Uterus (tissue), 2 donors: ENCODE measurements at regions not wholly inside any gene's neighbourhood (a gene's known extent, or its start where the extent isn't known, plus 50 kb on each side); places are given as distances from the start of the nearest gene placed in this dataset.

Experiments used
- POLR2A ChIP-seq, 2 donors: fragments of 450-650 bp; IDR thresholded peaks; one replicate each; pipeline ENCODE4 v1.6.1; 2016; ENCODE audit warnings: antibody characterized with exemption in 2 of 2, mild to moderate bottlenecking in 1 of 2, moderate library complexity in 1 of 2
- TF ChIP-seq, protein P1 (sequence below), 4 experiments: fragments of 200-600 bp in 2 of 4; fragments of 450-650 bp in 2 of 4; sonication (generic) in 2 of 4; IDR thresholded peaks; one replicate each; pipeline ENCODE4 v1.5.1; 2016 to 2019; ENCODE audit warnings: antibody characterized with exemption in 4 of 4, mild to moderate bottlenecking in 2 of 4, moderate library complexity in 1 of 4

DNA sequence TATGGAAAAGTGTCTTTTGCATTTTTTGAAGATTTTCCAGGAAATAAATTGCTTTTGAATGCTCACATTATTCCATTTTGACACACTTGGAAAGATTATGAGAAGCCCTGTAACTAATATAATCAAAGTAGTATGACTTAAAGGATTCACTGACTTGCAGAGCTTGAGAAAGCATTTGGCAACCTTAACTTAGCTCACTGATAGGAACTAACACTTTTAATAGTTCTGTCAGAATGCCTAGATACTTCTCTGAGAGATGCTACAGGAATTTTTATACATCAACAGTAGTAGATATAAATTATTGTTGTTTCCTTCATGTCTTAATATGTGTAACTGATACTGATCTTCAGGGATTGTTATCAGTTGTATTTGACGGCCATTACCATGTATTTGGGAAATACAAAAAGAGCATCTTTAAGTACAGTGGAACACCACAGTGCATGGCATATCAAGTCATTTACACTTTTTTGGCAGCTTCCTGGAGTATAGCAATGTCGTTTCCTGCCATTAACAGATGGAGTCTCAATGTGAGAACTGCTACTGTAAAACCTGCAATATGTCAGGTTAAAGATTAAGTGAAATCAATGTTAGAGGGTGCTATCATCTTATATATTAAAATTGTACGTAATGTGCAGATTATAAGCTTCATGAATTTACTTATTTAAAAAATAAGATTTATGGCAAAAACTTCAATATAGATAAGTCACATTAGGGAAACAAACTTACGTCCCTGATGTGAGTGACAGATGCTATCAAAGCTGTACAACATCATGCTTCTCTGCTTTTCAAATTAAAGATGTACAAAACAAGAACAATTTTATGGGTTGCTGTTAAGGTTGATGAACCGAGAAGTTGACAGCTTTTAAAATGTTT, 1159.8 kb upstream of the MIR17HG start:
- TF ChIP-seq, protein P1, sequence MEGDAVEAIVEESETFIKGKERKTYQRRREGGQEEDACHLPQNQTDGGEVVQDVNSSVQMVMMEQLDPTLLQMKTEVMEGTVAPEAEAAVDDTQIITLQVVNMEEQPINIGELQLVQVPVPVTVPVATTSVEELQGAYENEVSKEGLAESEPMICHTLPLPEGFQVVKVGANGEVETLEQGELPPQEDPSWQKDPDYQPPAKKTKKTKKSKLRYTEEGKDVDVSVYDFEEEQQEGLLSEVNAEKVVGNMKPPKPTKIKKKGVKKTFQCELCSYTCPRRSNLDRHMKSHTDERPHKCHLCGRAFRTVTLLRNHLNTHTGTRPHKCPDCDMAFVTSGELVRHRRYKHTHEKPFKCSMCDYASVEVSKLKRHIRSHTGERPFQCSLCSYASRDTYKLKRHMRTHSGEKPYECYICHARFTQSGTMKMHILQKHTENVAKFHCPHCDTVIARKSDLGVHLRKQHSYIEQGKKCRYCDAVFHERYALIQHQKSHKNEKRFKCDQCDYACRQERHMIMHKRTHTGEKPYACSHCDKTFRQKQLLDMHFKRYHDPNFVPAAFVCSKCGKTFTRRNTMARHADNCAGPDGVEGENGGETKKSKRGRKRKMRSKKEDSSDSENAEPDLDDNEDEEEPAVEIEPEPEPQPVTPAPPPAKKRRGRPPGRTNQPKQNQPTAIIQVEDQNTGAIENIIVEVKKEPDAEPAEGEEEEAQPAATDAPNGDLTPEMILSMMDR (IDR thresholded peaks at IDR 0.05): no peak
- no peak for TF ChIP-seq POLR2A (IDR thresholded peaks at IDR 0.05)
